Stimulated activated CD4-positive, alpha-beta T cell treated with anti-CD3 and anti-CD28 coated beads, Interleukin-12 subunit alpha, Interleukin-12 subunit beta, amount 100 ng/mL, for 48 hours (primary cell): ENCODE measurements at regions not wholly inside any gene's neighbourhood (a gene's known extent, or its start where the extent isn't known, plus 50 kb on each side); places are given as distances from the start of the nearest gene placed in this dataset.

Source experiments
- DNase-seq, 3 donors: peaks; one replicate each; pipeline ENCODE4 v3.0.0-alpha.2; 2020; ENCODE audit warnings: low read depth in 2 of 3, low spot score in 1 of 3

DNA sequence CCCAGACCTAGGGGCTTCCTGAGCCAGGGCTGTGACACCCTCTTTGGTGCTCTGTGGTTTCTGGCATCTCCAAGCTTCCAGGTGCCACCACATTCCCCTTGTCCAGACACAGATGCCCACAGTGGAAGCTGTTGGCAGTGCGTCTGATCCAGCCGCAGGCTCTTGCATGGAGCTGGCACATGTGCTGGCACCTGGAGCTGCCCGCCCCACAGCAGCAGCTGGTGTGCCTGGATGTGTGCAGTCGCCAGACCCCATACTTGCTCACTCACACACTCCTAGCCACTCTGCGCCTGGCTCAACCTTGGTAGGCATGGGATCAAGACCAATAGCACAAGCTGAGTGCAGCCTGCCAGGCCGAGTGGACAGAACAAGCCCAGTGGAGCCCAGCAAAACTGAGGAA is 106.5 kb downstream of the LYZL1 start:
- DNase-seq: no peak

DNA sequence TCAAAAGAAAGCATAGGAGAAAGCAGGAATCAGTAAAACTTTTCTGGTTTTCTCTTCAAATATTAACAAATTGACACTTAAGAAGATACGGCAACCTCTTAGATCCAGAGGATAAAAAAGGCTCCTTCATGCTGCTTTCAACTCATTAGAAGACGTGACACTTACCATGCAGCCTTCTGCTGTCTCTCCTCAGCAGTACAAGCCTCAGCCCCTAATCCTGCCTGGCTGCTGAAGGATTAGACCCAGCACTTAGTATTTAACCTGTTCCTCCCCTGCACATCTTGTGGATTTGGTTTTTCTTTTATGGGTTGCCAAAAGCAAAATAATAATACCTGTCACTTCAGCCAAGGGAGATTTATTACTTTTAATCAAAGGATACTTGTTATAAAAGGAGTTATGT is 108.4 kb downstream of the LYZL1 start:
- DNase-seq: no peak

- no peak for DNase-seq
Observed at GRCh38 chr10:29403208-29403607, 114.3 kb downstream of the LYZL1 start.

DNA sequence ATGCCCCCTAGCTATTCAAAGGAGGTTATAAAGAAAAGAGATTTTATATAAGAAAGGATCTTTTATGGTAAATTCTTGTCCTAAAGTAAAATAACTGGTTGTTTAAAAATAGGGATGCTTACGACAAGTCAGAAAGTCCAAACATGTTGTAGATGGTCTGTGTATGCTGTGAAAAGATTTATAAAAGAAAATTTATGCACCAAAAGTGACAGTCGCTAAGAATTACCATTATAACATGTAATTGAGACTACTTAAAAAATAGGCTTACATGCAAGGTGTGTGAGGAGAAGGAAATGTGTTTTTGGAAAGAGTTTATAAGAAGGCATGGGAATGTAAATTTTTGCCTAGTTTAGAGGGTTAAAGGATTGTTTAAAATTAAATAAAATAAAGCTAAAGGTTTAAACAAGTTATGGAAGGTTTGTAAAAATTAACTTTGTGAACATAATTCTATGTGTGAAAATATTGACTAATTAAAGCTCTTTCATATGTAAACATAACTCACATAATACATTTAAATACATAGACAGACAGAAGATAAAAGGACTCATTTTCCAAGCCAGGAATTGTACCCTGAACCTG is 118.5 kb downstream of the LYZL1 start:
- no peak for DNase-seq
